NCI-H1930 (cell line): ENCODE measurements at regions not wholly inside any gene's neighbourhood (a gene's known extent, or its start where the extent isn't known, plus 50 kb on each side); places are given as distances from the start of the nearest gene placed in this dataset.
"Not testable (repeated sequence)": the region's sequence is repeated elsewhere in the genome, so short reads cannot be mapped to it uniquely, and the experiment has no call there.

ENCODE experiments used
- DNase-seq, 2 experiments: peaks; one replicate each; lab custom pipeline; 2025; lab: John Stamatoyannopoulos, UW

GRCh38 chr10:121305066-121305465 is 293.2 kb downstream of the FGFR2 start:
- DNase-seq, result no peak

- DNase-seq, result no peak
These were observed 292.0 kb downstream of the FGFR2 start for GRCh38 chr10:121306159-121306673.

- no peak for DNase-seq
These were observed 290.7 kb downstream of the FGFR2 start for GRCh38 chr10:121307411-121307980.

GRCh38 chr10:121308020-121308419 is 290.2 kb downstream of the FGFR2 start:
- no peak for DNase-seq

GRCh38 chr10:121309164-121309563 is 289.1 kb downstream of the FGFR2 start:
- no peak for DNase-seq

- no peak for DNase-seq
These were observed 288.0 kb downstream of the FGFR2 start for GRCh38 chr10:121310151-121310711.

- DNase-seq, result no peak
These were observed 286.3 kb downstream of the FGFR2 start for GRCh38 chr10:121311812-121312443.

- DNase-seq, result no peak
These were observed 285.7 kb downstream of the FGFR2 start for GRCh38 chr10:121312587-121312986.

GRCh38 chr10:121313119-121313875 is 284.9 kb downstream of the FGFR2 start:
- no peak for DNase-seq

GRCh38 chr10:121316432-121316831 is 281.8 kb downstream of the FGFR2 start:
- DNase-seq, result no peak

GRCh38 chr10:121317374-121317773 is 280.9 kb downstream of the FGFR2 start:
- DNase-seq, result no peak

- DNase-seq, result no peak
These were observed 276.2 kb downstream of the FGFR2 start for GRCh38 chr10:121322046-121322445.

GRCh38 chr10:121322776-121323175 is 275.5 kb downstream of the FGFR2 start:
- no peak for DNase-seq

GRCh38 chr10:121323443-121323842 is 274.8 kb downstream of the FGFR2 start:
- no peak for DNase-seq

GRCh38 chr10:121324678-121325213 is 273.5 kb downstream of the FGFR2 start:
- no peak for DNase-seq

- no peak for DNase-seq
These were observed 272.6 kb downstream of the FGFR2 start for GRCh38 chr10:121325490-121326231.

GRCh38 chr10:121326905-121327304 is 271.3 kb downstream of the FGFR2 start:
- no peak for DNase-seq

GRCh38 chr10:121327727-121328126 is 270.5 kb downstream of the FGFR2 start:
- DNase-seq, result no peak

- DNase-seq, result not testable (repeated sequence)
These were observed 268.6 kb downstream of the FGFR2 start for GRCh38 chr10:121329631-121330030.

- no peak for DNase-seq
These were observed 267.7 kb downstream of the FGFR2 start for GRCh38 chr10:121330563-121330962.

- no peak for DNase-seq
These were observed 265.9 kb downstream of the FGFR2 start for GRCh38 chr10:121332353-121332752.
